ENCODE measurements at regions not wholly inside any gene's neighbourhood (a gene's known extent, or its start where the extent isn't known, plus 50 kb on each side); places are given as distances from the start of the nearest gene placed in this dataset.
"Not testable (repeated sequence)": the region's sequence is repeated elsewhere in the genome, so short reads cannot be mapped to it uniquely, and the experiment has no call there.

GRCh38 chr2:11949732-11950523 lies 203.5 kb downstream of the LPIN1 start:
- Histone ChIP-seq H3K23ac (ENCODE audit: low read length) (no peak overlapping the region), H3K4me3 (ENCODE audit: low read length) (no peak overlapping the region), H3K27ac (ENCODE audit: low read depth, low read length) (no peak overlapping the region), H3K18ac (ENCODE audit: low read length) (no peak overlapping the region), H2BK120ac (ENCODE audit: low read depth, low read length) (no peak overlapping the region), H3K9ac (ENCODE audit: low read length) (no peak overlapping the region), H2BK15ac (replicated peaks; ENCODE audit: low read depth) (no peak overlapping the region), H2BK5ac (ENCODE audit: low read length) (no peak overlapping the region), H3K4me1 (ENCODE audit: control insufficient read depth, low read depth, low read length) (no peaks in the 10 kb centered on the region), H3K56ac (ENCODE audit: low read length) (no peak overlapping the region), H2AK5ac (ENCODE audit: low read length) (no peak overlapping the region), H3K27me3 (ENCODE audit: insufficient read depth, low read length, poor library complexity) (no peaks in the 10 kb centered on the region), H4K5ac (ENCODE audit: low read length) (no peak overlapping the region), H3K4ac (ENCODE audit: low read depth, low read length) (no peak overlapping the region), H3K79me1 (ENCODE audit: low read length) (no peaks in the 10 kb centered on the region), H3K36me3 (ENCODE audit: control insufficient read depth, insufficient read depth, low read length) (no peaks in the 10 kb centered on the region), H4K8ac (ENCODE audit: low read depth, low read length) (no peak overlapping the region), H3K79me2 (ENCODE audit: control insufficient read depth, insufficient read depth, low read length) (no peaks in the 10 kb centered on the region), H3K4me2 (ENCODE audit: low read length) (no peak overlapping the region)
- no CpG with 5 or more reads among the region's 4 CpGs for WGBS (ENCODE audit: extremely low coverage, insufficient coverage, low lambda C conversion rate)
- peak; percentile 9 for DNase-seq

- no peak overlapping the region for H3K4me3 ChIP-seq (ENCODE audit: low read length)
- no peak overlapping the region for H3K9ac ChIP-seq (ENCODE audit: low read length)
- H3K4ac ChIP-seq (ENCODE audit: low read depth, low read length): no peak overlapping the region
- H2BK5ac ChIP-seq (ENCODE audit: low read length): no peak overlapping the region
- WGBS (ENCODE audit: extremely low coverage, insufficient coverage, low lambda C conversion rate): 100% methylated on average over 2 of the region's 2 CpGs
- no peaks in the 10 kb centered on the region for H3K79me2 ChIP-seq (ENCODE audit: control insufficient read depth, insufficient read depth, low read length)
- no peak overlapping the region for H4K8ac ChIP-seq (ENCODE audit: low read depth, low read length)
- DNase-seq: no peak
- no peak overlapping the region for H3K27ac ChIP-seq (ENCODE audit: low read depth, low read length)
- no peak overlapping the region for H4K5ac ChIP-seq (ENCODE audit: low read length)
- no peak overlapping the region for H3K18ac ChIP-seq (ENCODE audit: low read length)
- no peak overlapping the region for H3K56ac ChIP-seq (ENCODE audit: low read length)
- no peak overlapping the region for H2AK5ac ChIP-seq (ENCODE audit: low read length)
- peaks cover under 1% of the 10 kb centered on the region for H3K4me1 ChIP-seq (ENCODE audit: control insufficient read depth, low read depth, low read length)
- H3K36me3 ChIP-seq (ENCODE audit: control insufficient read depth, insufficient read depth, low read length): no peaks in the 10 kb centered on the region
- no peak overlapping the region for H3K23ac ChIP-seq (ENCODE audit: low read length)
- H2BK15ac ChIP-seq (replicated peaks; ENCODE audit: low read depth): no peak overlapping the region
- H3K79me1 ChIP-seq (ENCODE audit: low read length): no peaks in the 10 kb centered on the region
- H3K4me2 ChIP-seq (ENCODE audit: low read length): no peak overlapping the region
- H2BK120ac ChIP-seq (ENCODE audit: low read depth, low read length): no peak overlapping the region
- H3K27me3 ChIP-seq (ENCODE audit: insufficient read depth, low read length, poor library complexity): no peaks in the 10 kb centered on the region
Observed at GRCh38 chr2:11950896-11951295, 204.5 kb downstream of the LPIN1 start.

GRCh38 chr2:11951492-11951891 lies 205.1 kb downstream of the LPIN1 start:
- H3K4me2 ChIP-seq (ENCODE audit: low read length); H3K27ac ChIP-seq (ENCODE audit: low read depth, low read length); H4K8ac ChIP-seq (ENCODE audit: low read depth, low read length); H4K5ac ChIP-seq (ENCODE audit: low read length); H2AK5ac ChIP-seq (ENCODE audit: low read length); H3K18ac ChIP-seq (ENCODE audit: low read length); H3K4me3 ChIP-seq (ENCODE audit: low read length); H3K23ac ChIP-seq (ENCODE audit: low read length); H3K36me3 ChIP-seq (ENCODE audit: control insufficient read depth, insufficient read depth, low read length); H3K4me1 ChIP-seq (ENCODE audit: control insufficient read depth, low read depth, low read length); H3K9ac ChIP-seq (ENCODE audit: low read length); H3K4ac ChIP-seq (ENCODE audit: low read depth, low read length); H3K79me2 ChIP-seq (ENCODE audit: control insufficient read depth, insufficient read depth, low read length); H2BK5ac ChIP-seq (ENCODE audit: low read length); H3K56ac ChIP-seq (ENCODE audit: low read length); H2BK15ac ChIP-seq (replicated peaks; ENCODE audit: low read depth); H3K79me1 ChIP-seq (ENCODE audit: low read length); H2BK120ac ChIP-seq (ENCODE audit: low read depth, low read length); H3K27me3 ChIP-seq (ENCODE audit: insufficient read depth, low read length, poor library complexity): not testable (repeated sequence)
- peak; percentile 43 for DNase-seq
- WGBS (ENCODE audit: extremely low coverage, insufficient coverage, low lambda C conversion rate): no CpG with 5 or more reads among the region's 6 CpGs

GRCh38 chr2:11953258-11953657 lies 206.8 kb downstream of the LPIN1 start:
- Histone ChIP-seq H3K4me3 (ENCODE audit: low read length) (no peak overlapping the region), H2BK5ac (ENCODE audit: low read length) (no peak overlapping the region), H2AK5ac (ENCODE audit: low read length) (no peak overlapping the region), H3K23ac (ENCODE audit: low read length) (no peak overlapping the region), H3K27me3 (ENCODE audit: insufficient read depth, low read length, poor library complexity) (no peaks in the 10 kb centered on the region), H3K79me1 (ENCODE audit: low read length) (no peaks in the 10 kb centered on the region), H3K79me2 (ENCODE audit: control insufficient read depth, insufficient read depth, low read length) (no peaks in the 10 kb centered on the region), H3K9ac (ENCODE audit: low read length) (no peak overlapping the region), H3K4ac (ENCODE audit: low read depth, low read length) (no peak overlapping the region), H3K4me2 (ENCODE audit: low read length) (no peak overlapping the region), H4K5ac (ENCODE audit: low read length) (no peak overlapping the region), H3K18ac (ENCODE audit: low read length) (no peak overlapping the region), H2BK15ac (replicated peaks; ENCODE audit: low read depth) (no peak overlapping the region), H3K4me1 (ENCODE audit: control insufficient read depth, low read depth, low read length) (peaks cover 5% of the 10 kb centered on the region), H3K27ac (ENCODE audit: low read depth, low read length) (no peak overlapping the region), H2BK120ac (ENCODE audit: low read depth, low read length) (no peak overlapping the region), H4K8ac (ENCODE audit: low read depth, low read length) (no peak overlapping the region), H3K36me3 (ENCODE audit: control insufficient read depth, insufficient read depth, low read length) (no peaks in the 10 kb centered on the region), H3K56ac (ENCODE audit: low read length) (no peak overlapping the region)
- WGBS (ENCODE audit: extremely low coverage, insufficient coverage, low lambda C conversion rate): no CpG with 5 or more reads among the region's 3 CpGs
- no peak for DNase-seq

- no CpG with 5 or more reads among the region's 2 CpGs for WGBS (ENCODE audit: extremely low coverage, insufficient coverage, low lambda C conversion rate)
- H3K4me1 ChIP-seq (ENCODE audit: control insufficient read depth, low read depth, low read length): peaks cover 5% of the 10 kb centered on the region
- H2AK5ac ChIP-seq (ENCODE audit: low read length): no peak overlapping the region
- no peak overlapping the region for H2BK120ac ChIP-seq (ENCODE audit: low read depth, low read length)
- H3K79me1 ChIP-seq (ENCODE audit: low read length): no peaks in the 10 kb centered on the region
- H3K27me3 ChIP-seq (ENCODE audit: insufficient read depth, low read length, poor library complexity): no peaks in the 10 kb centered on the region
- H2BK5ac ChIP-seq (ENCODE audit: low read length): no peak overlapping the region
- no peak overlapping the region for H4K8ac ChIP-seq (ENCODE audit: low read depth, low read length)
- no peak overlapping the region for H3K23ac ChIP-seq (ENCODE audit: low read length)
- no peaks in the 10 kb centered on the region for H3K79me2 ChIP-seq (ENCODE audit: control insufficient read depth, insufficient read depth, low read length)
- peak overlapping the region; percentile 61 for H3K4ac ChIP-seq (ENCODE audit: low read depth, low read length)
- no peak overlapping the region for H2BK15ac ChIP-seq (replicated peaks; ENCODE audit: low read depth)
- no peak overlapping the region for H3K4me2 ChIP-seq (ENCODE audit: low read length)
- no peak overlapping the region for H3K18ac ChIP-seq (ENCODE audit: low read length)
- no peak overlapping the region for H3K27ac ChIP-seq (ENCODE audit: low read depth, low read length)
- no peaks in the 10 kb centered on the region for H3K36me3 ChIP-seq (ENCODE audit: control insufficient read depth, insufficient read depth, low read length)
- no peak overlapping the region for H4K5ac ChIP-seq (ENCODE audit: low read length)
- H3K9ac ChIP-seq (ENCODE audit: low read length): no peak overlapping the region
- H3K4me3 ChIP-seq (ENCODE audit: low read length): no peak overlapping the region
- no peak overlapping the region for H3K56ac ChIP-seq (ENCODE audit: low read length)
- no peak for DNase-seq
Observed at GRCh38 chr2:11955314-11955713, 208.9 kb downstream of the LPIN1 start.

- Histone ChIP-seq H4K8ac (ENCODE audit: low read depth, low read length) (no peak overlapping the region), H3K4me2 (ENCODE audit: low read length) (no peak overlapping the region), H3K79me2 (ENCODE audit: control insufficient read depth, insufficient read depth, low read length) (no peaks in the 10 kb centered on the region), H3K27ac (ENCODE audit: low read depth, low read length) (no peak overlapping the region), H3K9ac (ENCODE audit: low read length) (no peak overlapping the region), H2BK5ac (ENCODE audit: low read length) (no peak overlapping the region), H2AK5ac (ENCODE audit: low read length) (no peak overlapping the region), H3K79me1 (ENCODE audit: low read length) (no peaks in the 10 kb centered on the region), H3K27me3 (ENCODE audit: insufficient read depth, low read length, poor library complexity) (no peaks in the 10 kb centered on the region), H3K4ac (ENCODE audit: low read depth, low read length) (no peak overlapping the region), H3K4me1 (ENCODE audit: control insufficient read depth, low read depth, low read length) (peaks cover 5% of the 10 kb centered on the region), H3K23ac (ENCODE audit: low read length) (no peak overlapping the region), H4K5ac (ENCODE audit: low read length) (no peak overlapping the region), H2BK120ac (ENCODE audit: low read depth, low read length) (no peak overlapping the region), H3K4me3 (ENCODE audit: low read length) (no peak overlapping the region), H2BK15ac (replicated peaks; ENCODE audit: low read depth) (no peak overlapping the region), H3K36me3 (ENCODE audit: control insufficient read depth, insufficient read depth, low read length) (no peaks in the 10 kb centered on the region), H3K56ac (ENCODE audit: low read length) (no peak overlapping the region), H3K18ac (ENCODE audit: low read length) (no peak overlapping the region)
- DNase-seq: no peak
- WGBS (ENCODE audit: extremely low coverage, insufficient coverage, low lambda C conversion rate): no CpG with 5 or more reads among the region's 9 CpGs
Observed at GRCh38 chr2:11955884-11956291, 209.5 kb downstream of the LPIN1 start.

Measured in mesendoderm (in vitro differentiated cells).